HCT116 (cell line): ENCODE measurements at regions not wholly inside any gene's neighbourhood (a gene's known extent, or its start where the extent isn't known, plus 50 kb on each side); places are given as distances from the start of the nearest gene placed in this dataset.

ENCODE experiments used
- ATAC-seq: fragments of 200-7000 bp; cut with Tn5 transposase; 2 replicates; pipeline ENCODE4 v1.9.1; 2020; ENCODE audit warnings: mild to moderate bottlenecking, moderate library complexity
- BruUV-seq: library from RNA; stranded (reverse); fragments of 400-500 nt; replicated peaks from 2 replicates; lab custom pipeline; 2021; lab: Mats Ljungman, UMichigan
- CTCF ChIA-PET: fragments of 300-600 bp; sonication (Branson Sonifier 250); formaldehyde crosslinking; loops from one replicate; lab custom pipeline; 2021; ENCODE audit warnings: antibody characterized with exemption; lab: Charles Lee
- POLR2A ChIA-PET: fragments of 300-600, 350-600 bp; sonication (Branson Sonifier 250); formaldehyde crosslinking; loops from one replicate; lab custom pipeline; 2021; ENCODE audit warnings: antibody characterized with exemption; lab: Charles Lee
- RAD21 ChIA-PET, 2 experiments: fragments of 300-600 bp; sonication (Branson Sonifier 250); formaldehyde crosslinking; loops; one replicate each; lab custom pipeline; 2023; ENCODE audit warnings: low total read pairs in 2 of 2; ENCODE audit not compliant: uncharacterized antibody in 2 of 2, unreplicated experiment in 2 of 2, low non-redundant PET in 1 of 2; lab: Charles Lee
- DNase-seq: peaks from one replicate; pipeline ENCODE4 v3.0.0-alpha.2; 2010; ENCODE audit warnings: low read depth, low spot score
- H2AFZ ChIP-seq: fragments of 200-600 bp; shearing (Covaris generic), sonication (generic); 2 replicates; pipeline ENCODE4 v1.6.1; 2017; ENCODE audit warnings: low read depth, mixed run types, mixed read lengths, antibody characterized with exemption, low read length; ENCODE audit not compliant: poor library complexity, severe bottlenecking
- H3K27ac ChIP-seq: 2 replicates; pipeline ENCODE4 v1.5.1; 2012; ENCODE audit warnings: low read depth, low read length
- H3K27me3 ChIP-seq: fragments of 200-600 bp; sonication (generic); 2 replicates; pipeline ENCODE4 v1.6.1; 2016; ENCODE audit warnings: mixed run types, low read length, mixed read lengths; ENCODE audit not compliant: insufficient read depth
- H3K36me3 ChIP-seq, 2 experiments: fragments of 200-500 bp in 1 of 2; fragments of 200-600 bp in 1 of 2; sonication (Bioruptor generic) in 1 of 2; sonication (generic) in 1 of 2; 2 replicates each; pipeline versions ENCODE4 v1.5.1 to v1.6.1; 2014 to 2016; ENCODE audit warnings: low read length in 2 of 2, inconsistent platforms in 1 of 2, mixed read lengths in 1 of 2, mixed run types in 1 of 2; ENCODE audit not compliant: insufficient read depth in 2 of 2, control insufficient read depth in 1 of 2
- H3K4me1 ChIP-seq, 2 experiments: fragments of 200-600 bp in 1 of 2; sonication (generic) in 1 of 2; 2 replicates each; pipeline versions ENCODE4 v1.5.1 to v1.6.1; 2012 to 2017; ENCODE audit warnings: low read length in 2 of 2, inconsistent platforms in 1 of 2, mild to moderate bottlenecking in 1 of 2, mixed read lengths in 1 of 2, mixed run types in 1 of 2, moderate library complexity in 1 of 2; ENCODE audit not compliant: insufficient read depth in 2 of 2, control insufficient read depth in 1 of 2
- H3K4me2 ChIP-seq: fragments of 200-600 bp; sonication (generic); 2 replicates; pipeline ENCODE4 v1.6.1; 2017; ENCODE audit warnings: mixed run types, low read length, mixed read lengths
- H3K4me3 ChIP-seq, 2 experiments: fragments of 200-600 bp in 1 of 2; sonication (generic) in 1 of 2; replicated peaks in 1 of 2; 2 replicates each; pipeline ENCODE4 v1.5.1; 2011 to 2016; ENCODE audit warnings: low read length in 2 of 2, control low read depth in 1 of 2, low read depth in 1 of 2, mild to moderate bottlenecking in 1 of 2, mixed read lengths in 1 of 2, mixed run types in 1 of 2
- H3K79me2 ChIP-seq: fragments of 200-600 bp; sonication (generic); 2 replicates; pipeline ENCODE4 v1.6.1; 2017; ENCODE audit warnings: mild to moderate bottlenecking, mixed run types, low read length, moderate library complexity, mixed read lengths; ENCODE audit not compliant: insufficient read depth
- H3K9ac ChIP-seq: fragments of 200-600 bp; sonication (generic); 2 replicates; pipeline ENCODE4 v1.6.1; 2016; ENCODE audit warnings: low read length, mixed read lengths
- H3K9me2 ChIP-seq: fragments of 200-600 bp; sonication (generic), shearing (Covaris generic); 2 replicates; pipeline ENCODE4 v1.6.1; 2017; ENCODE audit warnings: mixed run types, mild to moderate bottlenecking, moderate library complexity; ENCODE audit not compliant: insufficient read depth
- H3K9me3 ChIP-seq, 2 experiments: fragments of 200-500 bp in 1 of 2; fragments of 200-600 bp in 1 of 2; sonication (Bioruptor generic) in 1 of 2; sonication (generic) in 1 of 2; 2 replicates each; pipeline ENCODE4 v1.6.1; 2014 to 2017; ENCODE audit warnings: low read length in 2 of 2, mixed read lengths in 2 of 2, inconsistent platforms in 1 of 2, low read depth in 1 of 2, mild to moderate bottlenecking in 1 of 2, mixed run types in 1 of 2, moderate library complexity in 1 of 2; ENCODE audit not compliant: control insufficient read depth in 1 of 2, insufficient read depth in 1 of 2
- H4K20me1 ChIP-seq: fragments of 200-600 bp; sonication (generic), shearing (Covaris generic); 2 replicates; pipeline ENCODE4 v1.6.1; 2017; ENCODE audit warnings: mixed run types, mild to moderate bottlenecking, moderate library complexity; ENCODE audit not compliant: insufficient read depth
- EGR1 ChIP-seq: IDR thresholded peaks from 2 replicates; pipeline ENCODE4 v1.6.1; 2012; ENCODE audit warnings: low read depth
- JUND ChIP-seq: IDR thresholded peaks from 2 replicates; pipeline ENCODE4 v1.6.1; 2012
- SP1 ChIP-seq: IDR thresholded peaks from 2 replicates; pipeline ENCODE4 v1.6.1; 2012; ENCODE audit warnings: low read depth
- ZFX ChIP-seq: fragments of 450-650 bp; IDR thresholded peaks from 2 replicates; pipeline ENCODE4 v1.6.1; 2017
- ZNF274 ChIP-seq: fragments of 200-500 bp; sonication (Bioruptor generic); IDR thresholded peaks from 2 replicates; pipeline ENCODE4 v1.6.1; 2014; ENCODE audit warnings: mild to moderate bottlenecking, low read depth, low read length, inconsistent platforms
- intact Hi-C: fragments of 100-400 bp; cut with micrococcal nuclease; formaldehyde crosslinking; loops from 2 replicates; pipeline ENCODE4 v1.10.0; 2022
- TF ChIP-seq, protein P1 (sequence below): IDR thresholded peaks from 2 replicates; pipeline ENCODE4 v1.6.1; 2012; ENCODE audit warnings: low read depth

DNA sequence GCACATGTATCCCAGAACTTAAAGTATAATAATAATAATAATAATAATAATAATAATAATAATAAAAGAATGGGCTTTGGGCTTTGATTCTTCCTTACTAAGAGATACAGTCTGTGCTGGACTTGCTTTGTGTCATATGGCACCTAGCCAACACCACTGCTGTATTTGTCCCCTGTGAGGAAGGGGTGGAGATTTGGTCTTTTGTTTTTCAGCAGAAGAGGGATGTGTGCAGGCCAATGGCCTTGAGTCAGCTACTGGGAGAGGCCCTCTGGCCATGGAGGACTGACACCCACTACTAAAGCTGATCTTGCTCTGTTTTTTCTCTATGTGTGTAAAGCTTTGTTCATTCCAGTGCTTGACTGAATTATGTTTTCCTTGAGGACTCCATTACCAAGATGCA, 573.0 kb upstream of the PCDH15 start (continued):
- TF ChIP-seq ZNF274 = no peak
- no peak for TF ChIP-seq EGR1
- TF ChIP-seq JUND = no peak
- TF ChIP-seq, all 23 proteins: peak for 0

DNA sequence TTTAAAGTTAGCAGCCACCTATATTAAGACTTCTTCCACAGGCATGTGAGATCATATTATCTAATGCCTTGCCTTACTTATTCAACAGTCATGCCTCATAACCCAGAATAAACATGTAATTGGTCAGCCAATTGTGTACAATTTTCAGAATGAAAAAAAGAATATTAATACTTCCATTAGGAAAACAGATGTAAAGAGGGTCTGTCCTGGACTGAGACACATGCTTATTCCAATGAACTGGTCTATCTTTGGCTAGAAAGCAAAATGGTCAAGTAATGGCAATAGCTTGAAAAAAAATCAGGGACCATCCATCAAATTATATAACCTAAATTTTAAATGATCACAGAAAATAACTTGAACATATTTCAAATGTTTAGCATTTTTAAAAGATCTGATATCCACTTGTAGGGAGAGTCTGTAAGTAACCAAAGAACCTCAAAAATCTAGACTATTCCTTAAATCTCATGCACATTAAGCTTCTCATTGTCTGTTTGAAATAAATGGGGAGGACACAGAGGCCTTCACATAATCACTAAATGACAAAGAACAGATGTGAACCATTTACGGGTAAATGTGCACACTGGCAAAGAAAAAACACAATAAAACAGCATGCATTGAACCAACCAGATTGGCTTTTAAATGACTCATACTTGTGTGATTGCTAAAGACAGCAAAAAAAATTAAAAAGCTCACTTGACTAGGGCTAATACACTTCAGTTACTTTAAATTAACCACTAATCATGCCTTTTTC, 568.8 kb upstream of the PCDH15 start:
- RAD21 ChIA-PET = no interaction called here
- Histone ChIP-seq H4K20me1 (no peaks in the 10 kb centered on the region), H3K27me3 (no peaks in the 10 kb centered on the region), H3K9me3 (peaks cover 5 to 20% of the 10 kb centered on the region in 2 experiments; a peak in 3 of 4 replicates), H3K36me3 (no peaks in the 10 kb centered on the region), H3K4me1 (no peaks in the 10 kb centered on the region), H3K4me2 (no peak overlapping the region), H3K27ac (no peak overlapping the region), H3K9ac (no peak overlapping the region), H3K79me2 (no peaks in the 10 kb centered on the region), H3K9me2 (no peaks in the 10 kb centered on the region), H3K4me3 (no peak overlapping the region), H2AFZ (no peak overlapping the region)
- no TSS peak for BruUV-seq
- POLR2A ChIA-PET = no interaction called here
- ATAC-seq (no peak), DNase-seq (no peak)
- intact Hi-C loops = no loop called here
- CTCF ChIA-PET = no interaction called here
- TF ChIP-seq SP1 (no peak), EGR1 (no peak), ZFX (no peak)
- TF ChIP-seq, protein P1, sequence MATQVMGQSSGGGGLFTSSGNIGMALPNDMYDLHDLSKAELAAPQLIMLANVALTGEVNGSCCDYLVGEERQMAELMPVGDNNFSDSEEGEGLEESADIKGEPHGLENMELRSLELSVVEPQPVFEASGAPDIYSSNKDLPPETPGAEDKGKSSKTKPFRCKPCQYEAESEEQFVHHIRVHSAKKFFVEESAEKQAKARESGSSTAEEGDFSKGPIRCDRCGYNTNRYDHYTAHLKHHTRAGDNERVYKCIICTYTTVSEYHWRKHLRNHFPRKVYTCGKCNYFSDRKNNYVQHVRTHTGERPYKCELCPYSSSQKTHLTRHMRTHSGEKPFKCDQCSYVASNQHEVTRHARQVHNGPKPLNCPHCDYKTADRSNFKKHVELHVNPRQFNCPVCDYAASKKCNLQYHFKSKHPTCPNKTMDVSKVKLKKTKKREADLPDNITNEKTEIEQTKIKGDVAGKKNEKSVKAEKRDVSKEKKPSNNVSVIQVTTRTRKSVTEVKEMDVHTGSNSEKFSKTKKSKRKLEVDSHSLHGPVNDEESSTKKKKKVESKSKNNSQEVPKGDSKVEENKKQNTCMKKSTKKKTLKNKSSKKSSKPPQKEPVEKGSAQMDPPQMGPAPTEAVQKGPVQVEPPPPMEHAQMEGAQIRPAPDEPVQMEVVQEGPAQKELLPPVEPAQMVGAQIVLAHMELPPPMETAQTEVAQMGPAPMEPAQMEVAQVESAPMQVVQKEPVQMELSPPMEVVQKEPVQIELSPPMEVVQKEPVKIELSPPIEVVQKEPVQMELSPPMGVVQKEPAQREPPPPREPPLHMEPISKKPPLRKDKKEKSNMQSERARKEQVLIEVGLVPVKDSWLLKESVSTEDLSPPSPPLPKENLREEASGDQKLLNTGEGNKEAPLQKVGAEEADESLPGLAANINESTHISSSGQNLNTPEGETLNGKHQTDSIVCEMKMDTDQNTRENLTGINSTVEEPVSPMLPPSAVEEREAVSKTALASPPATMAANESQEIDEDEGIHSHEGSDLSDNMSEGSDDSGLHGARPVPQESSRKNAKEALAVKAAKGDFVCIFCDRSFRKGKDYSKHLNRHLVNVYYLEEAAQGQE = no peak
